ENCODE measurements at regions not wholly inside any gene's neighbourhood (a gene's known extent, or its start where the extent isn't known, plus 50 kb on each side); places are given as distances from the start of the nearest gene placed in this dataset.

- intact Hi-C loops (cut with DNase I) = no loop called here
- no peak overlapping the region for H3K4me3 ChIP-seq
- TF ChIP-seq POLR2AphosphoS5 (IDR thresholded peaks at IDR 0.05; ENCODE audit: insufficient read depth in 1 of 2, low read depth in 1 of 2) (no peak), POLR2A (IDR thresholded peaks at IDR 0.05) (no peak)
- TF ChIP-seq, protein P1, sequence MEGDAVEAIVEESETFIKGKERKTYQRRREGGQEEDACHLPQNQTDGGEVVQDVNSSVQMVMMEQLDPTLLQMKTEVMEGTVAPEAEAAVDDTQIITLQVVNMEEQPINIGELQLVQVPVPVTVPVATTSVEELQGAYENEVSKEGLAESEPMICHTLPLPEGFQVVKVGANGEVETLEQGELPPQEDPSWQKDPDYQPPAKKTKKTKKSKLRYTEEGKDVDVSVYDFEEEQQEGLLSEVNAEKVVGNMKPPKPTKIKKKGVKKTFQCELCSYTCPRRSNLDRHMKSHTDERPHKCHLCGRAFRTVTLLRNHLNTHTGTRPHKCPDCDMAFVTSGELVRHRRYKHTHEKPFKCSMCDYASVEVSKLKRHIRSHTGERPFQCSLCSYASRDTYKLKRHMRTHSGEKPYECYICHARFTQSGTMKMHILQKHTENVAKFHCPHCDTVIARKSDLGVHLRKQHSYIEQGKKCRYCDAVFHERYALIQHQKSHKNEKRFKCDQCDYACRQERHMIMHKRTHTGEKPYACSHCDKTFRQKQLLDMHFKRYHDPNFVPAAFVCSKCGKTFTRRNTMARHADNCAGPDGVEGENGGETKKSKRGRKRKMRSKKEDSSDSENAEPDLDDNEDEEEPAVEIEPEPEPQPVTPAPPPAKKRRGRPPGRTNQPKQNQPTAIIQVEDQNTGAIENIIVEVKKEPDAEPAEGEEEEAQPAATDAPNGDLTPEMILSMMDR (IDR thresholded peaks at IDR 0.05) = no peak
Observed at GRCh38 chr16:66043326-66043725, 323.2 kb upstream of the CDH5 start.

GRCh38 chr16:66042341-66042740 lies 324.1 kb upstream of the CDH5 start:
- TF ChIP-seq POLR2AphosphoS5 (IDR thresholded peaks at IDR 0.05; ENCODE audit: insufficient read depth in 1 of 2, low read depth in 1 of 2) (no peak), POLR2A (IDR thresholded peaks at IDR 0.05) (no peak)
- TF ChIP-seq, protein P1 (IDR thresholded peaks at IDR 0.05) = no peak
- Histone ChIP-seq H3K9me3 (no peaks in the 10 kb centered on the region), H3K27ac (no peak overlapping the region), H3K4me3 (no peak overlapping the region), H3K36me3 (no peaks in the 10 kb centered on the region), H3K27me3 (no peaks in the 10 kb centered on the region), H3K4me1 (peaks cover 6% of the 10 kb centered on the region)
- intact Hi-C loops (cut with DNase I) = no loop called here
- DNase-seq (ENCODE audit: extremely low spot score in 2 of 2) = no peak

More at GRCh38 chr16:66043326-66043725, 323.2 kb upstream of the CDH5 start:
- no peak overlapping the region for H3K27ac ChIP-seq
- H3K36me3 ChIP-seq = no peaks in the 10 kb centered on the region
- no peak for DNase-seq (ENCODE audit: extremely low spot score in 2 of 2)
- no peaks in the 10 kb centered on the region for H3K4me1 ChIP-seq
- H3K9me3 ChIP-seq = no peaks in the 10 kb centered on the region
- no peaks in the 10 kb centered on the region for H3K27me3 ChIP-seq

DNA sequence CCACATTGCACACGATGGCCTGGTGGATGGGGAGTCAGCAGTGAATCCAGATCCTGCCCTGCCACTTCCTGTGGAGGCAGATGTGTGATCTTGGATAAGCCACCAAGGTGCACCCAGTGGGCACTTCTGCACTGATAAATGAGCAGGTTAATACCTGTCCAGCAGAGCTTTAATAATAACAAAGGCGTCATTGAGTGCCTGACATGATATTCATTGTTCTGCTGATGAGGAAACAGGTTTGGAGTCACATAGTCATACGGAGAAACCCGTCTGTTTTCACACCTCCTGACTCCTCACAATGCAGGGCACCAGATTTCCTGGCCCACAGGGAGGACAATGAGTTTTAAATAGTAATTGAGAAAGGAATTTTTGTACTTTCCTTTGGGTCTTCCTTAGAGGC lies 324.6 kb upstream of the CDH5 start:
- no peak for TF ChIP-seq POLR2A (IDR thresholded peaks at IDR 0.05)
- no peak for TF ChIP-seq POLR2AphosphoS5 (IDR thresholded peaks at IDR 0.05; ENCODE audit: insufficient read depth in 1 of 2, low read depth in 1 of 2)
- TF ChIP-seq, protein P1 (IDR thresholded peaks at IDR 0.05) = no peak
- DNase-seq (ENCODE audit: extremely low spot score in 2 of 2) = no peak
- Histone ChIP-seq H3K36me3 (no peaks in the 10 kb centered on the region), H3K27me3 (no peaks in the 10 kb centered on the region), H3K4me3 (no peak overlapping the region), H3K9me3 (no peaks in the 10 kb centered on the region), H3K4me1 (peaks cover 10% of the 10 kb centered on the region), H3K27ac (no peak overlapping the region)
- intact Hi-C loops (cut with DNase I) = no loop called here

GRCh38 chr16:66039793-66040192 lies 326.7 kb upstream of the CDH5 start:
- peaks cover 23% of the 10 kb centered on the region for H3K4me1 ChIP-seq
- H3K4me3 ChIP-seq = no peak overlapping the region
- no peaks in the 10 kb centered on the region for H3K9me3 ChIP-seq
- H3K36me3 ChIP-seq = no peaks in the 10 kb centered on the region
- DNase-seq (ENCODE audit: extremely low spot score in 2 of 2) = no peak
- H3K27me3 ChIP-seq = no peaks in the 10 kb centered on the region
- intact Hi-C loops (cut with DNase I) = no loop called here
- TF ChIP-seq POLR2AphosphoS5 (IDR thresholded peaks at IDR 0.05; ENCODE audit: insufficient read depth in 1 of 2, low read depth in 1 of 2) (no peak), POLR2A (IDR thresholded peaks at IDR 0.05) (no peak)
- TF ChIP-seq, protein P1 (IDR thresholded peaks at IDR 0.05) = no peak
- H3K27ac ChIP-seq = no peak overlapping the region

DNA sequence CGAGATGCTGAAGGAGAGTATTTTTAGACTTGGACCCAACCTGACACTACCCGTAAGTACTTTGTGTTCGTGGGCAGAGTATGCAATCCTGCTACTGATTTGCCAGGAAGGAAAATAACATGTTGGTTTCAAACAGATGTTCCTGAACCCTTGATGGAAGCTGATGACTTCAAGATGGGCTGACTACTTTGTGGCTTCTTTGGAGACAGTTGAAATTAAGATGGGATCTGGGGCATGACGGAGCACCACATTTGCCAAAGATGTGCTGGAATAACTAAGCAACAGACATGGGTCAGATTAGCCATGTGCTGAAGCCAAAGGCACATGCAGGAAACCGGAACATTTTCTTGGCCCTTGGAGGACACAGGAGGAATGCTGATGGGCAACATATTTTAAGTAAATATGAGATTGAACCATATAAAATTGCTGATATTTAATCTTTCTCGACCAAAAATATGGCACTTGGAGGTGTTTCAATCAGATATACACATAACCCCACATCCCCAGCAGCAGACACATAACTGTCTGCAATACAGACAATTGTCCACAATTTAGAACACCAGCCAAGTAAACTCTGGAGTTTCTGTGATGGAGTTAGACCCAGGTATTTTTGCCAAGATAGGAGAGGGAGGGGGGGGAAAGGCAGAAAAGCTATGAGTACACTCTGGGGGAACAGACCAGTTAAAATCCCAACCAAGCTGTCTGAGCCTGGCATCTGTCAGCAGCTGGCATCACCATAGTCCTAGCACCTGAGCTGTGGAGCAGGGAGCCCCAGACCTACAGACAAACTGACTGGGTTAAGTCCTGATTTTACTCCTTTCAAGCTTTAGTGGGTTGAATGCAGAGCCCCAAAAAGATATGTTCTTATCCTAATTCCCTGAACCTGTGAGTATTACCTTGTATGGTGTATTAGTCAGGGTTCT lies 329.4 kb upstream of the CDH5 start:
- H3K36me3 ChIP-seq = no peaks in the 10 kb centered on the region
- DNase-seq (ENCODE audit: extremely low spot score in 2 of 2) = no peak
- H3K4me1 ChIP-seq = peaks cover 23% of the 10 kb centered on the region
- intact Hi-C loops (cut with DNase I) = no loop called here
- no peaks in the 10 kb centered on the region for H3K9me3 ChIP-seq
- H3K27me3 ChIP-seq = no peaks in the 10 kb centered on the region
- H3K4me3 ChIP-seq = no peak overlapping the region
- TF ChIP-seq POLR2A (IDR thresholded peaks at IDR 0.05) (no peak), POLR2AphosphoS5 (IDR thresholded peaks at IDR 0.05; ENCODE audit: insufficient read depth in 1 of 2, low read depth in 1 of 2) (no peak)
- TF ChIP-seq, protein P1 (IDR thresholded peaks at IDR 0.05) = no peak
- H3K27ac ChIP-seq = no peak overlapping the region
